Central memory CD8-positive, alpha-beta T cell (primary cell): ENCODE measurements at regions not wholly inside any gene's neighbourhood (a gene's known extent, or its start where the extent isn't known, plus 50 kb on each side); places are given as distances from the start of the nearest gene placed in this dataset.
"Not testable (repeated sequence)": the region's sequence is repeated elsewhere in the genome, so short reads cannot be mapped to it uniquely, and the experiment has no call there.

ENCODE experiments used
- ATAC-seq: fragments of 150-1000 bp; cut with Tn5 transposase; replicated peaks from 2 replicates; pipeline ENCODE4 v1.10.0; 2022; ENCODE audit warnings: mild to moderate bottlenecking, moderate FRiP score, moderate number of reproducible peaks; ENCODE audit not compliant: poor library complexity, severe bottlenecking; ENCODE audit errors: extremely low read depth
- DNase-seq, 2 donors: peaks; one replicate each; pipeline ENCODE4 v3.0.0; 2021; ENCODE audit warnings: low spot score in 2 of 2
- H3K27ac Mint-ChIP-seq: one replicate; pipeline ENCODE4 v1.8.0; 2022; ENCODE audit warnings: low read depth, mild to moderate bottlenecking, moderate library complexity, mixed read lengths
- H3K27me3 Mint-ChIP-seq: one replicate; pipeline ENCODE4 v1.8.0; 2022; ENCODE audit warnings: mixed read lengths
- H3K36me3 Mint-ChIP-seq: one replicate; pipeline ENCODE4 v1.8.0; 2022; ENCODE audit warnings: mild to moderate bottlenecking, moderate library complexity, mixed read lengths; ENCODE audit not compliant: insufficient read depth
- H3K4me1 Mint-ChIP-seq: one replicate; pipeline ENCODE4 v1.8.0; 2022; ENCODE audit warnings: mixed read lengths
- H3K4me3 Mint-ChIP-seq: one replicate; pipeline ENCODE4 v1.8.0; 2022; ENCODE audit warnings: mild to moderate bottlenecking, moderate library complexity, mixed read lengths
- H3K9me3 Mint-ChIP-seq: one replicate; pipeline ENCODE4 v1.8.0; 2022; ENCODE audit warnings: mixed read lengths

DNA sequence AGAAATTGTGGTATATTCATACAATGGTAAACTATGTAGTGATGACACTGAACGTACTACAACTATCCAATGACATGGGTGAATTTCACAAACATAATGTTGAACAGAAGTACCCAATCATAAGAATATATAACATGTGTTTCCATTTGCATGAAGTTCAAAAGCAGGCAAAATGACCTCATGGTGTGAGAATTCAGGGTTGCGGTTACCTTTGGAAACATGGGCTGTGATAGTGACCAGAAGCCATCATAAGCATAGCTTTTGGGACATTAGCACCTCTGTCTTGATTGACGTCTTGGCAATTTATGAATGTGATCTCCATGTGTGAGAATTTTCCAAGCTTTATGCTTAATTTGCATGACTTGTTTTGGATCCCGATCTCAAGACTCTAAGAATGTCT lies 500.1 kb upstream of the JAG1 start:
- no peak for DNase-seq
- Mint-ChIP-seq H3K36me3 (no peaks in the 10 kb centered on the region), H3K4me1 (no peaks in the 10 kb centered on the region), H3K4me3 (no peak overlapping the region), H3K9me3 (peaks cover 17% of the 10 kb centered on the region), H3K27ac (no peak overlapping the region), H3K27me3 (no peaks in the 10 kb centered on the region)
- no peak for ATAC-seq

DNA sequence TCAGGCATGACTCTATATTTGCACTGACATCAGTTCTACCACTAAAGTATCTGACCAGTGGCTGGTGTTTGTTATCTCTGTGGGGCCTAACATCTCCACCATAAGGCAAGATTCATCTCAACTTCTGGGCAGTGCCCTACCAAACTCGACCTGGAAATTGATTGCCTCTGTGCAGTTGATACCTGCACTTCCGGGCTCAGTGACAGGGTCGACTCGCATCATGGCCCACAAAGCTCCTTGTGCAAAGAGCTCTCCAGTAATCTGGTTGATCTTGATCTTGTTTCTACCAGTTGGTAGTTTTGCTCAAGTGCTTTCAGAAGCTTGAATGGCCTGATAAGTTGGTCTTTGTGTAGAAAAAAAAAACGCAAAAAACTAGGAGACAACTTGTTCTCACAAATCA lies 501.1 kb upstream of the JAG1 start:
- H3K4me3 Mint-ChIP-seq: no peak overlapping the region
- DNase-seq: no peak
- no peaks in the 10 kb centered on the region for H3K4me1 Mint-ChIP-seq
- no peaks in the 10 kb centered on the region for H3K27me3 Mint-ChIP-seq
- no peak overlapping the region for H3K27ac Mint-ChIP-seq
- ATAC-seq: no peak
- H3K9me3 Mint-ChIP-seq: peaks cover 21% of the 10 kb centered on the region
- no peaks in the 10 kb centered on the region for H3K36me3 Mint-ChIP-seq

DNA sequence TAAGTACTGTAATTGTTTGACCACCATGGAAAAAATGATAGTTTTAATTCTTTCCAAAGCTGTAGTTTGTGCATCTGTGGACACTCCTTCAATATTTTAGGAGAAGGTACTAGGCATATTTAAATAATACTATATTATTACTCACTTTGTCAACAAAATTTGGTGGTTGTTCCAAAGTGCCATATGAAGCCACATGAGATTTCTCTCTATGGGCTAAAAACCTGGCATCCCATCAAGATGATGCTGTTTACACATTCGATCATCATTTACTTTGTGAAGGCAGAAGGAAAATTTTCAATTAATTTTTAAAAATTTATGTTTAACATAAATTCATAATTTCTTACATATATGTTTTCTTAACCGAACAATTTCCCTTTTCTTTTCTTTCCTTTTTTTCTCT lies 502.6 kb upstream of the JAG1 start:
- H3K36me3 Mint-ChIP-seq: no peaks in the 10 kb centered on the region
- no peak overlapping the region for H3K4me3 Mint-ChIP-seq
- no peak overlapping the region for H3K27ac Mint-ChIP-seq
- H3K9me3 Mint-ChIP-seq: peaks cover 20% of the 10 kb centered on the region
- DNase-seq (no peak), ATAC-seq (no peak)
- H3K27me3 Mint-ChIP-seq: no peaks in the 10 kb centered on the region
- no peaks in the 10 kb centered on the region for H3K4me1 Mint-ChIP-seq

- no peak for DNase-seq
- Mint-ChIP-seq H3K27me3 (no peaks in the 10 kb centered on the region), H3K36me3 (no peaks in the 10 kb centered on the region), H3K9me3 (peaks cover 19% of the 10 kb centered on the region), H3K4me1 (no peaks in the 10 kb centered on the region), H3K27ac (no peak overlapping the region), H3K4me3 (no peak overlapping the region)
- ATAC-seq: no peak
These were observed 505.3 kb upstream of the JAG1 start for GRCh38 chr20:11178946-11179654.

- no peaks in the 10 kb centered on the region for H3K4me1 Mint-ChIP-seq
- H3K4me3 Mint-ChIP-seq: no peak overlapping the region
- no peak overlapping the region for H3K27ac Mint-ChIP-seq
- H3K36me3 Mint-ChIP-seq: no peaks in the 10 kb centered on the region
- H3K9me3 Mint-ChIP-seq: peaks cover 27% of the 10 kb centered on the region
- DNase-seq (no peak), ATAC-seq (no peak)
- no peaks in the 10 kb centered on the region for H3K27me3 Mint-ChIP-seq
These were observed 506.4 kb upstream of the JAG1 start for GRCh38 chr20:11180186-11180585.

DNA sequence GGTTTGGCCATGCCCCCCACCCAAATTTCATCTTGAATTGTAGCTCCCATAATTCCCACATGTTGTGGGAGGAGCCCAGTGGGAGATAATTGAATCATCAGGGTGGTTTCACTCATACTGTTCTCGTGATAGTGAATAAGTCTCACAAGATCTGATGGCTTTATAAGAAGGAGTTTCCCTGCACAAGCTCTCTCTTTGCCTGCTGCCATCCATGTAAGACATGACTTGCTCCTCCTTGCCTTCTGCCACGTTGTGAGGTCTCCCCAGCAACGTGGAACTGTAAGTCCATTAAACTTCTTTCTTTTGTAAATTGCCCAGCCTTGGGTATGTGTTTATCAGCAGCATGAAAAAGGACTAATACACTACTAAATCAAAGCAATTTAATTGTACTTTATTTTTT lies 507.3 kb upstream of the JAG1 start:
- H3K27ac Mint-ChIP-seq, H3K4me3 Mint-ChIP-seq, H3K36me3 Mint-ChIP-seq, H3K4me1 Mint-ChIP-seq, H3K27me3 Mint-ChIP-seq, ATAC-seq, DNase-seq: not testable (repeated sequence)
- peaks cover 29% of the 10 kb centered on the region for H3K9me3 Mint-ChIP-seq

GRCh38 chr20:11181966-11182365 lies 508.2 kb upstream of the JAG1 start:
- DNase-seq (no peak), ATAC-seq (no peak)
- Mint-ChIP-seq H3K4me1 (no peaks in the 10 kb centered on the region), H3K36me3 (no peaks in the 10 kb centered on the region), H3K4me3 (no peak overlapping the region), H3K9me3 (peaks cover 29% of the 10 kb centered on the region), H3K27me3 (no peaks in the 10 kb centered on the region), H3K27ac (no peak overlapping the region)

DNA sequence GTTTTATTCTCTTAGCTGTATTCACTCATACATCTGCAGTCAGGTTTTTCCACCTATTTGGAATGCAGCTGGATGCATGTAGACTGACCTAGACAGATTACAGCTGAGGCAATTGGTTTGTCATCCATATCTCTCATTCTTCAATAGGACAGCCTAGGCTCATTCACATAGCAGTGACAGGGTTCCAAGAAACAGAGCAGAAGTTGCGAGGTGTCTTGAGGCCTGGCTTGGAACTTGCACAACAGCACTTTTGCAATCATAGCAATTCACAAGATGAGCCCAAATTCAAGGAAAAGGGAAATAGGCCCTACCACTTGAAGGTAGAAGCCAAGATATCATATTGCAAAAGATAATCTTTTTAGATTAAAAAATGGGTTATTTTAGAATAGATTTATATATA lies 508.9 kb upstream of the JAG1 start:
- DNase-seq (no peak), ATAC-seq (no peak)
- H3K36me3 Mint-ChIP-seq: no peaks in the 10 kb centered on the region
- H3K4me1 Mint-ChIP-seq: no peaks in the 10 kb centered on the region
- H3K4me3 Mint-ChIP-seq: no peak overlapping the region
- H3K9me3 Mint-ChIP-seq: peaks cover 27% of the 10 kb centered on the region
- no peaks in the 10 kb centered on the region for H3K27me3 Mint-ChIP-seq
- H3K27ac Mint-ChIP-seq: no peak overlapping the region

- H3K9me3 Mint-ChIP-seq: peaks cover 10% of the 10 kb centered on the region
- H3K4me1 Mint-ChIP-seq: no peaks in the 10 kb centered on the region
- ATAC-seq: no peak
- H3K36me3 Mint-ChIP-seq: no peaks in the 10 kb centered on the region
- no peak for DNase-seq
- H3K27me3 Mint-ChIP-seq: no peaks in the 10 kb centered on the region
- no peak overlapping the region for H3K4me3 Mint-ChIP-seq
- no peak overlapping the region for H3K27ac Mint-ChIP-seq
These were observed 512.7 kb upstream of the JAG1 start for GRCh38 chr20:11186301-11187008.

GRCh38 chr20:11188843-11189603 lies 515.2 kb upstream of the JAG1 start:
- Mint-ChIP-seq H3K4me1 (no peaks in the 10 kb centered on the region), H3K27me3 (no peaks in the 10 kb centered on the region), H3K4me3 (no peak overlapping the region), H3K36me3 (no peaks in the 10 kb centered on the region), H3K9me3 (peaks cover 14% of the 10 kb centered on the region), H3K27ac (no peak overlapping the region)
- DNase-seq (no peak), ATAC-seq (no peak)

DNA sequence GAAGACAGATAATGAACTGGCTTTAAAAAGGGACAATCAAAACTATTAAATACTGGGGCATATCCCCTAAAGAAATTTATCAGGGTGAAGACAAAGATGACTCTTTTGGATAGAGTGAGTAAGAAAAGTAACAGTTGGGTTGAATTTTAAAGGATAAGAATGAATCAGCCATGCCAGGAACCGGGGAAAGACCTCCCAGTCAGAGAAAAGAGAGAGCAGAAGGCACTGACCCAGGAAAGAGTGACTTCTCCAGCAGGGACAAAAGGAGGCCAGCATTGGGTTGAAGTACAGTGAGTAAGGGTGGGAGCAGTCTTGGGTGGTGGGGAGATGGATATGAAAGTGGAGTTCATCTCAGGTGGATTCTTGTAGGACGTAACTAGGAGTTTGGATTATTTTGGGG lies 516.9 kb upstream of the JAG1 start:
- Mint-ChIP-seq H3K4me1 (no peaks in the 10 kb centered on the region), H3K9me3 (peaks cover 8% of the 10 kb centered on the region), H3K27ac (no peak overlapping the region), H3K36me3 (no peaks in the 10 kb centered on the region), H3K4me3 (no peak overlapping the region), H3K27me3 (no peaks in the 10 kb centered on the region)
- ATAC-seq: no peak
- no peak for DNase-seq

DNA sequence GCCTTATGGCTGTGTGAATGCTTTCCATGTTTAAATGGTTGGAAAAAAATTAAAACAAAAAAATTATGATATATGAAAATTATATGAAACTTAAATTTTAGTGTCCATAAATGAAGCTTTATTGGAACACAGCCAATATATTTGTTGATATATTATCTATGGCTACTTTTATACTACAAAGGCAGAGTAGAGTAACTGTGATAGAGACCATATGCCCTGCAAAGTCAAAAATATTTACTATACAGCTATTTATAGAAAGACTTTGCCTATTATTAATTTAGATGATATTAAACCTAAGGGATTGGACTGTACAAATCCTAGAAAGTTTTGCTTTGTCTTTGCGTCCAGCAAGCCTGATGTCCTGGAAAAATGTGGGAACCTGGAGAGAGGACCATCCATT lies 518.3 kb upstream of the JAG1 start:
- Mint-ChIP-seq H3K4me1 (no peaks in the 10 kb centered on the region), H3K27me3 (no peaks in the 10 kb centered on the region), H3K9me3 (peaks cover 13% of the 10 kb centered on the region), H3K36me3 (no peaks in the 10 kb centered on the region), H3K4me3 (no peak overlapping the region), H3K27ac (no peak overlapping the region)
- ATAC-seq (no peak), DNase-seq (no peak)

DNA sequence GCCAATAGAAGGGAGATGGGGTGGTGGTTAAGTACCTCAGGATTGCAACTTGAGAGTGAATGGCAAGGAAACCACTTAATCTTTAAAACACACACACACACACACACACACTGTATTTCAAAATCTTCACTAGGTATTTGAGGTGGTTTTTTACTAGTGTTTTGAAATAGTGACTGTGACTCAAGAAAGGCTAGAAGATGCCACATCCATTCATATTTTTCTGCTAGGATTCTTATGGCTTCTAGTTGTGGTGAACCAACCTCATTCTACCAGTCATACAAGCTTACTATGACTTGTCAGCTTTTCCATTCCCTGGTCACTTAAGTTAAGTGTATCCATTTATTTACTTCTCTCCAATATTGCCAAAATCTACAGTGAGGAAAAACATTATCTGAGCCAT lies 519.4 kb upstream of the JAG1 start:
- Mint-ChIP-seq H3K4me1 (no peaks in the 10 kb centered on the region), H3K9me3 (peaks cover 19% of the 10 kb centered on the region), H3K36me3 (no peaks in the 10 kb centered on the region), H3K27ac (no peak overlapping the region), H3K4me3 (no peak overlapping the region), H3K27me3 (no peaks in the 10 kb centered on the region)
- DNase-seq (no peak), ATAC-seq (no peak)
